ENCODE measurements at regions not wholly inside any gene's neighbourhood (a gene's known extent, or its start where the extent isn't known, plus 50 kb on each side); places are given as distances from the start of the nearest gene placed in this dataset.
A peak's percentile ranks its signal among the peaks of the same experiment; 100 is the strongest.

DNA sequence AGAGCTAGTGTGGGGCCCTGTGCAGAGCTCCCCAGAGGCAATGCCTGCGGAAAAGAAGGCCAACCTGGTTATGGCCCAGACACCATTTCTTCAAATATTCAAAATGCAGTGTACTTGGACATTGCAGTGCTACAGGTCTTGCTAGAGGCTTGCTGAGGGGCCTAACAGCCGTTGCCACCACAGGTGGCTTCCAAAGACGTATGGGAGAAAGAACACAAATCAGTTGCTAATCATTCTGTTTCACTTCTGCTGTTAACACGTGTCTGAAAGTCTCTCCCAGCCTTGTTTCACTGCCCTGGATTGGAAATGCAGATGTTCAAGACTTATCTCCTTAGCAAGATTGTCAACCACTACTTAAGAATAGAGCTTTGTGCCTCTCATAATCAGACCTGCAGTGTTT, 925.9 kb downstream of the GALC start:
- no peak overlapping the region for H3K4me3 ChIP-seq (ENCODE audit: low read depth, low read length)
- TF ChIP-seq, protein P1, sequence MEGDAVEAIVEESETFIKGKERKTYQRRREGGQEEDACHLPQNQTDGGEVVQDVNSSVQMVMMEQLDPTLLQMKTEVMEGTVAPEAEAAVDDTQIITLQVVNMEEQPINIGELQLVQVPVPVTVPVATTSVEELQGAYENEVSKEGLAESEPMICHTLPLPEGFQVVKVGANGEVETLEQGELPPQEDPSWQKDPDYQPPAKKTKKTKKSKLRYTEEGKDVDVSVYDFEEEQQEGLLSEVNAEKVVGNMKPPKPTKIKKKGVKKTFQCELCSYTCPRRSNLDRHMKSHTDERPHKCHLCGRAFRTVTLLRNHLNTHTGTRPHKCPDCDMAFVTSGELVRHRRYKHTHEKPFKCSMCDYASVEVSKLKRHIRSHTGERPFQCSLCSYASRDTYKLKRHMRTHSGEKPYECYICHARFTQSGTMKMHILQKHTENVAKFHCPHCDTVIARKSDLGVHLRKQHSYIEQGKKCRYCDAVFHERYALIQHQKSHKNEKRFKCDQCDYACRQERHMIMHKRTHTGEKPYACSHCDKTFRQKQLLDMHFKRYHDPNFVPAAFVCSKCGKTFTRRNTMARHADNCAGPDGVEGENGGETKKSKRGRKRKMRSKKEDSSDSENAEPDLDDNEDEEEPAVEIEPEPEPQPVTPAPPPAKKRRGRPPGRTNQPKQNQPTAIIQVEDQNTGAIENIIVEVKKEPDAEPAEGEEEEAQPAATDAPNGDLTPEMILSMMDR (conservative IDR thresholded peaks at IDR 0.05; ENCODE audit: low read depth, low read length): no peak
- DNase-seq (ENCODE audit: low read depth): no peak

- H3K4me3 ChIP-seq (ENCODE audit: low read depth, low read length): no peak overlapping the region
- TF ChIP-seq, protein P1 (conservative IDR thresholded peaks at IDR 0.05; ENCODE audit: low read depth, low read length): peak; percentile 68
- DNase-seq (ENCODE audit: low read depth): no peak
Observed at GRCh38 chr14:87066221-87066817, 926.7 kb downstream of the GALC start.

- TF ChIP-seq, protein P1 (conservative IDR thresholded peaks at IDR 0.05; ENCODE audit: low read depth, low read length): no peak
- DNase-seq (ENCODE audit: low read depth): no peak
- no peak overlapping the region for H3K4me3 ChIP-seq (ENCODE audit: low read depth, low read length)
Observed at GRCh38 chr14:87065366-87065765, 927.6 kb downstream of the GALC start.

GRCh38 chr14:87063181-87063580, 929.8 kb downstream of the GALC start:
- TF ChIP-seq, protein P1 (conservative IDR thresholded peaks at IDR 0.05; ENCODE audit: low read depth, low read length): no peak
- DNase-seq (ENCODE audit: low read depth): no peak

GRCh38 chr14:87060405-87060804, 932.6 kb downstream of the GALC start:
- no peak overlapping the region for H3K4me3 ChIP-seq (ENCODE audit: low read depth, low read length)
- no peak for DNase-seq (ENCODE audit: low read depth)
- TF ChIP-seq, protein P1 (conservative IDR thresholded peaks at IDR 0.05; ENCODE audit: low read depth, low read length): no peak

More at GRCh38 chr14:87063181-87063580, 929.8 kb downstream of the GALC start:
- H3K4me3 ChIP-seq (ENCODE audit: low read depth, low read length): no peak overlapping the region

GRCh38 chr14:87059060-87059839, 933.7 kb downstream of the GALC start:
- DNase-seq (ENCODE audit: low read depth): no peak
- TF ChIP-seq, protein P1 (conservative IDR thresholded peaks at IDR 0.05; ENCODE audit: low read depth, low read length): no peak
- H3K4me3 ChIP-seq (ENCODE audit: low read depth, low read length): no peak overlapping the region
